SK-N-SH (cell line): ENCODE measurements at regions not wholly inside any gene's neighbourhood (a gene's known extent, or its start where the extent isn't known, plus 50 kb on each side); places are given as distances from the start of the nearest gene placed in this dataset.

ENCODE experiments used
- CTCF ChIA-PET: fragments of 300-600, 350-600 bp; formaldehyde crosslinking; extraction: SDS; loops from one replicate; lab custom pipeline; 2021; lab: Yijun Ruan, JAX
- POLR2A ChIA-PET: fragments of 350-600 bp; sonication (Branson Sonifier 250); formaldehyde crosslinking; extraction: SDS; loops from one replicate; lab custom pipeline; 2020; ENCODE audit warnings: antibody characterized with exemption, inconsistent platforms; lab: Yijun Ruan, JAX
- DNase-seq: peaks from one replicate; pipeline ENCODE4 v3.0.0; 2012
- H2AFZ ChIP-seq: fragments of 200-600 bp; sonication (generic); 2 replicates; pipeline ENCODE4 v1.8.1; 2016; ENCODE audit warnings: antibody characterized with exemption, mild to moderate bottlenecking, low read depth
- H3F3A ChIP-seq: fragments of 200-600 bp; sonication (generic); replicated peaks from 2 replicates; pipeline ENCODE3; 2016; ENCODE audit warnings: antibody characterized with exemption, mild to moderate bottlenecking; ENCODE audit not compliant: insufficient read depth
- H3K27ac ChIP-seq, 2 experiments: fragments of 200-500 bp in 1 of 2; fragments of 200-600 bp in 1 of 2; sonication (Bioruptor generic) in 1 of 2; sonication (generic), shearing (Covaris generic) in 1 of 2; 2 replicates each; pipeline versions ENCODE4 v1.5.1 to v1.6.1; 2014 to 2016; ENCODE audit warnings: low read depth in 2 of 2, inconsistent platforms in 1 of 2, low read length in 1 of 2, mild to moderate bottlenecking in 1 of 2, mixed read lengths in 1 of 2
- H3K27me3 ChIP-seq: fragments of 200-600 bp; sonication (generic), shearing (Covaris generic); 2 replicates; pipeline ENCODE4 v1.6.1; 2016; ENCODE audit warnings: mixed run types; ENCODE audit not compliant: insufficient read depth
- H3K36me3 ChIP-seq, 2 experiments: fragments of 200-500 bp in 1 of 2; fragments of 200-600 bp in 1 of 2; sonication (Bioruptor generic) in 1 of 2; sonication (generic) in 1 of 2; replicated peaks in 1 of 2; 2 replicates each; pipeline versions ENCODE3 to v1.5.1; 2014 to 2016; ENCODE audit warnings: low read length in 1 of 2, mild to moderate bottlenecking in 1 of 2; ENCODE audit not compliant: insufficient read depth in 2 of 2, control insufficient read depth in 1 of 2
- H3K4me1 ChIP-seq, 2 experiments: fragments of 200-500 bp in 1 of 2; fragments of 200-600 bp in 1 of 2; sonication (Bioruptor generic) in 1 of 2; sonication (generic), shearing (Covaris generic) in 1 of 2; 2 replicates each; pipeline versions ENCODE4 v1.5.1 to v1.6.1; 2014 to 2016; ENCODE audit warnings: low read depth in 1 of 2, low read length in 1 of 2, mixed run types in 1 of 2; ENCODE audit not compliant: insufficient read depth in 2 of 2, control insufficient read depth in 1 of 2
- H3K4me2 ChIP-seq: fragments of 200-600 bp; sonication (generic), shearing (Covaris generic); 2 replicates; pipeline ENCODE4 v1.6.1; 2017; ENCODE audit warnings: mixed run types
- H3K4me3 ChIP-seq, 2 experiments: fragments of 200-500 bp in 1 of 2; fragments of 200-600 bp in 1 of 2; sonication (Bioruptor generic) in 1 of 2; sonication (generic), shearing (Covaris generic) in 1 of 2; 2 replicates each; pipeline versions ENCODE4 v1.5.1 to v1.8.1; 2014 to 2016; ENCODE audit warnings: low read depth in 2 of 2, inconsistent platforms in 1 of 2, low read length in 1 of 2, mild to moderate bottlenecking in 1 of 2, mixed read lengths in 1 of 2, moderate library complexity in 1 of 2
- H3K79me2 ChIP-seq: fragments of 200-600 bp; sonication (generic); 2 replicates; pipeline ENCODE4 v1.8.1; 2017; ENCODE audit warnings: mild to moderate bottlenecking; ENCODE audit not compliant: insufficient read depth
- H3K9ac ChIP-seq: fragments of 200-600 bp; sonication (generic); 2 replicates; pipeline ENCODE4 v1.6.1; 2017; ENCODE audit warnings: mixed run types
- H3K9me2 ChIP-seq: fragments of 200-600 bp; sonication (generic); 2 replicates; pipeline ENCODE4 v1.6.1; 2017; ENCODE audit warnings: mixed run types
- H3K9me3 ChIP-seq: fragments of 200-600 bp; sonication (generic); 2 replicates; pipeline ENCODE4 v1.6.1; 2017; ENCODE audit warnings: mixed run types, mild to moderate bottlenecking, moderate library complexity
- H4K20me1 ChIP-seq: fragments of 200-600 bp; sonication (generic); 2 replicates; pipeline ENCODE4 v1.6.1; 2017; ENCODE audit warnings: mild to moderate bottlenecking, mixed run types; ENCODE audit not compliant: insufficient read depth
- ELF1 ChIP-seq: IDR thresholded peaks from 2 replicates; pipeline ENCODE4 v1.4.0; 2012
- FOXM1 ChIP-seq: IDR thresholded peaks from 2 replicates; pipeline ENCODE4 v1.4.0; 2012; ENCODE audit warnings: low read depth, mild to moderate bottlenecking
- GATA2 ChIP-seq: sonication (generic); formaldehyde crosslinking; IDR thresholded peaks from 2 replicates; pipeline ENCODE4 v1.5.0; 2020; ENCODE audit warnings: mild to moderate bottlenecking, missing genetic modification reagents
- IRF3 ChIP-seq: fragments of 150-350 bp; IDR thresholded peaks from 2 replicates; pipeline ENCODE4 v1.6.1; 2016; ENCODE audit warnings: mild to moderate bottlenecking, low read depth, low read length
- JUND ChIP-seq: IDR thresholded peaks from 2 replicates; pipeline ENCODE4 v1.4.0; 2012
- MEF2A ChIP-seq: IDR thresholded peaks from 2 replicates; pipeline ENCODE4 v1.4.0; 2012; ENCODE audit warnings: low read depth, borderline replicate concordance
- MXI1 ChIP-seq: IDR thresholded peaks from 2 replicates; pipeline ENCODE4 v1.6.1; 2012; ENCODE audit warnings: mild to moderate bottlenecking, low read depth, low read length, improper control_type of control experiment
- NFIC ChIP-seq: IDR thresholded peaks from 2 replicates; pipeline ENCODE4 v1.4.0; 2012; ENCODE audit warnings: borderline replicate concordance
- NRF1 ChIP-seq: IDR thresholded peaks from 2 replicates; pipeline ENCODE4 v1.6.1; 2012; ENCODE audit warnings: low read depth, mild to moderate bottlenecking, low read length
- RAD21 ChIP-seq: IDR thresholded peaks from 2 replicates; pipeline ENCODE4 v1.6.1; 2012; ENCODE audit warnings: mild to moderate bottlenecking, low read length
- RCOR1 ChIP-seq: fragments of 150-350 bp; IDR thresholded peaks from 2 replicates; pipeline ENCODE4 v1.6.1; 2017; ENCODE audit warnings: antibody characterized with exemption, low read length
- RXRA ChIP-seq: IDR thresholded peaks from 2 replicates; pipeline ENCODE4 v1.4.0; 2012; ENCODE audit warnings: low read depth, mild to moderate bottlenecking, borderline replicate concordance
- SMC3 ChIP-seq: IDR thresholded peaks from 2 replicates; pipeline ENCODE4 v1.6.1; 2012; ENCODE audit warnings: low read depth, low read length, improper control_type of control experiment
- TAF1 ChIP-seq: IDR thresholded peaks from 2 replicates; pipeline ENCODE4 v1.6.1; 2012; ENCODE audit warnings: low read depth, mild to moderate bottlenecking, low read length, moderate library complexity, borderline replicate concordance
- TCF12 ChIP-seq: IDR thresholded peaks from 2 replicates; pipeline ENCODE4 v1.4.0; 2012
- TEAD4 ChIP-seq: IDR thresholded peaks from 2 replicates; pipeline ENCODE4 v1.4.0; 2012; ENCODE audit warnings: mild to moderate bottlenecking, borderline replicate concordance; ENCODE audit not compliant: insufficient read depth
- USF1 ChIP-seq: IDR thresholded peaks from 2 replicates; pipeline ENCODE4 v1.4.0; 2012; ENCODE audit warnings: low read depth, borderline replicate concordance
- YY1 ChIP-seq: IDR thresholded peaks from 2 replicates; pipeline ENCODE4 v1.4.0; 2012; ENCODE audit warnings: low read depth, mild to moderate bottlenecking
- WGBS: methylation state at CpG from one replicate; pipeline ENCODE4 v1.1.6; 2017; ENCODE audit warnings: low lambda C conversion rate; 5-methylcytosine and 5-hydroxymethylcytosine counted together
- TF ChIP-seq, protein P1 (sequence below): fragments of 150-350 bp; IDR thresholded peaks from 2 replicates; pipeline ENCODE4 v1.6.1; 2017; ENCODE audit warnings: antibody characterized with exemption, low read length, low read depth, borderline replicate concordance
- TF ChIP-seq, protein P2 (sequence below): IDR thresholded peaks from 2 replicates; pipeline ENCODE4 v1.6.1; 2012; ENCODE audit warnings: mild to moderate bottlenecking, low read depth, low read length, moderate library complexity
- TF ChIP-seq, protein P3 (sequence below): fragments of 200-600 bp; sonication (generic); IDR thresholded peaks from 2 replicates; pipeline ENCODE4 v1.6.1; 2017; ENCODE audit warnings: antibody characterized with exemption, mild to moderate bottlenecking, moderate library complexity
- TF ChIP-seq, protein P4 (sequence below): IDR thresholded peaks from 2 replicates; pipeline ENCODE4 v1.4.0; 2012; ENCODE audit warnings: low read depth
- TF ChIP-seq, protein P5 (sequence below): IDR thresholded peaks from 2 replicates; pipeline ENCODE4 v1.4.0; 2012; ENCODE audit warnings: low read depth, borderline replicate concordance

DNA sequence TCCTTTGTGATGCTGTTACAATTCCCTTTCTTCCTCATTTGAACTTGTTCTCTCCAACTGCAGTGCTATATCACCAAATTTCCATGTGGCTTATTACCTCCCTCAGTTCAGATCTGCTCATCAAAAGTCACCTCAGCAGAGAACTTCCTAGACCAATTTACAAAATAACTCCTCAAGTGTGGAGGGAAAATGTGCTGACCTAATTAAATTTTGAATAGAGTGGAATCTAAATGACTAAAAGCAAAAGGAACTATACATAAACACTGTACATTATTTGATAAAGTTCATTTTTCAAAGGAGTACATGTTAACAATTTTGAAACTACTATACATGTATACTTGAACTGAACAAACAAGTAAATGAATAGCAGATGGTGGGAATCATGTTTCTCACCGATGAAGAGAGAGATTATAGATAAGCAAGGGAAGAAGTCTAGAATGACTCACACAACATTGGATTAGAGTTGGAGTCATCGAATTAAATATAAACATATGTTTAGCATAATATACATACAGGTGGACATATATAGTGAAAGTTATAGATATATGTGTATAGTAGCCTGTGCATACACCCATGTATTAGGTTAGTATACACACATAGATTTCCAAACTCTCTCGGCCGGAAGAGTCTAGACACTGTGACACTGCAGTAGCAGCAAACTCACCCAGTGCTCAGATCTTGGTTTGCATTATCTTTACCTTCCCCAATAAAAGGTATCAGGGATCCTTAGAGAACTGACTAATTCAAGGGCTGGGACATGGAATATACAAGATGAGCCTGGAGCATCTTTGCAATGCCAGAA is 318.7 kb downstream of the PCDH18 start:
- 34% methylated on average over 4 of the region's 4 CpGs for WGBS
- Histone ChIP-seq H4K20me1 (no peaks in the 10 kb centered on the region), H3K4me3 (no peak overlapping the region), H3K9me3 (no peaks in the 10 kb centered on the region), H3K36me3 (no peaks in the 10 kb centered on the region), H3F3A (peaks cover 8% of the 10 kb centered on the region), H3K9ac (no peak overlapping the region), H3K9me2 (no peaks in the 10 kb centered on the region), H2AFZ (no peak overlapping the region), H3K27ac (peak overlapping the region; percentile 60 to 71; a peak in 2 of 4 replicates), H3K4me1 (peaks cover 0 to 8% of the 10 kb centered on the region in 2 experiments; a peak in 2 of 4 replicates), H3K27me3 (no peaks in the 10 kb centered on the region), H3K4me2 (peak overlapping the region; percentile 18; the same call in 1 of the 2 replicates), H3K79me2 (no peaks in the 10 kb centered on the region)
- POLR2A ChIA-PET = no interaction called here
- CTCF ChIA-PET = no interaction called here
- no peak for DNase-seq
- TF ChIP-seq MXI1 (no peak), MEF2A (peak; percentile 47; the same call in 1 of the 2 replicates), TCF12 (peak; percentile 100), USF1 (no peak), YY1 (no peak), NFIC (peak; percentile 56; the same call in 1 of the 2 replicates), JUND (peak; percentile 92), FOXM1 (peak; percentile 55; the same call in 1 of the 2 replicates), GATA2 (CRISPR knock-in tag) (no peak), RXRA (0 out of 2 replicates have a peak, but pooled peaks have one; percentile 42), RAD21 (no peak), ELF1 (no peak), NRF1 (no peak), TAF1 (no peak), TEAD4 (peak; percentile 56; the same call in 1 of the 2 replicates), IRF3 (no peak), SMC3 (no peak), RCOR1 (no peak)
- TF ChIP-seq, protein P1, sequence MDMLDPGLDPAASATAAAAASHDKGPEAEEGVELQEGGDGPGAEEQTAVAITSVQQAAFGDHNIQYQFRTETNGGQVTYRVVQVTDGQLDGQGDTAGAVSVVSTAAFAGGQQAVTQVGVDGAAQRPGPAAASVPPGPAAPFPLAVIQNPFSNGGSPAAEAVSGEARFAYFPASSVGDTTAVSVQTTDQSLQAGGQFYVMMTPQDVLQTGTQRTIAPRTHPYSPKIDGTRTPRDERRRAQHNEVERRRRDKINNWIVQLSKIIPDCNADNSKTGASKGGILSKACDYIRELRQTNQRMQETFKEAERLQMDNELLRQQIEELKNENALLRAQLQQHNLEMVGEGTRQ = no peak
- TF ChIP-seq, protein P2, sequence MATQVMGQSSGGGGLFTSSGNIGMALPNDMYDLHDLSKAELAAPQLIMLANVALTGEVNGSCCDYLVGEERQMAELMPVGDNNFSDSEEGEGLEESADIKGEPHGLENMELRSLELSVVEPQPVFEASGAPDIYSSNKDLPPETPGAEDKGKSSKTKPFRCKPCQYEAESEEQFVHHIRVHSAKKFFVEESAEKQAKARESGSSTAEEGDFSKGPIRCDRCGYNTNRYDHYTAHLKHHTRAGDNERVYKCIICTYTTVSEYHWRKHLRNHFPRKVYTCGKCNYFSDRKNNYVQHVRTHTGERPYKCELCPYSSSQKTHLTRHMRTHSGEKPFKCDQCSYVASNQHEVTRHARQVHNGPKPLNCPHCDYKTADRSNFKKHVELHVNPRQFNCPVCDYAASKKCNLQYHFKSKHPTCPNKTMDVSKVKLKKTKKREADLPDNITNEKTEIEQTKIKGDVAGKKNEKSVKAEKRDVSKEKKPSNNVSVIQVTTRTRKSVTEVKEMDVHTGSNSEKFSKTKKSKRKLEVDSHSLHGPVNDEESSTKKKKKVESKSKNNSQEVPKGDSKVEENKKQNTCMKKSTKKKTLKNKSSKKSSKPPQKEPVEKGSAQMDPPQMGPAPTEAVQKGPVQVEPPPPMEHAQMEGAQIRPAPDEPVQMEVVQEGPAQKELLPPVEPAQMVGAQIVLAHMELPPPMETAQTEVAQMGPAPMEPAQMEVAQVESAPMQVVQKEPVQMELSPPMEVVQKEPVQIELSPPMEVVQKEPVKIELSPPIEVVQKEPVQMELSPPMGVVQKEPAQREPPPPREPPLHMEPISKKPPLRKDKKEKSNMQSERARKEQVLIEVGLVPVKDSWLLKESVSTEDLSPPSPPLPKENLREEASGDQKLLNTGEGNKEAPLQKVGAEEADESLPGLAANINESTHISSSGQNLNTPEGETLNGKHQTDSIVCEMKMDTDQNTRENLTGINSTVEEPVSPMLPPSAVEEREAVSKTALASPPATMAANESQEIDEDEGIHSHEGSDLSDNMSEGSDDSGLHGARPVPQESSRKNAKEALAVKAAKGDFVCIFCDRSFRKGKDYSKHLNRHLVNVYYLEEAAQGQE = no peak
- TF ChIP-seq, protein P3, sequence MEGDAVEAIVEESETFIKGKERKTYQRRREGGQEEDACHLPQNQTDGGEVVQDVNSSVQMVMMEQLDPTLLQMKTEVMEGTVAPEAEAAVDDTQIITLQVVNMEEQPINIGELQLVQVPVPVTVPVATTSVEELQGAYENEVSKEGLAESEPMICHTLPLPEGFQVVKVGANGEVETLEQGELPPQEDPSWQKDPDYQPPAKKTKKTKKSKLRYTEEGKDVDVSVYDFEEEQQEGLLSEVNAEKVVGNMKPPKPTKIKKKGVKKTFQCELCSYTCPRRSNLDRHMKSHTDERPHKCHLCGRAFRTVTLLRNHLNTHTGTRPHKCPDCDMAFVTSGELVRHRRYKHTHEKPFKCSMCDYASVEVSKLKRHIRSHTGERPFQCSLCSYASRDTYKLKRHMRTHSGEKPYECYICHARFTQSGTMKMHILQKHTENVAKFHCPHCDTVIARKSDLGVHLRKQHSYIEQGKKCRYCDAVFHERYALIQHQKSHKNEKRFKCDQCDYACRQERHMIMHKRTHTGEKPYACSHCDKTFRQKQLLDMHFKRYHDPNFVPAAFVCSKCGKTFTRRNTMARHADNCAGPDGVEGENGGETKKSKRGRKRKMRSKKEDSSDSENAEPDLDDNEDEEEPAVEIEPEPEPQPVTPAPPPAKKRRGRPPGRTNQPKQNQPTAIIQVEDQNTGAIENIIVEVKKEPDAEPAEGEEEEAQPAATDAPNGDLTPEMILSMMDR = no peak
- TF ChIP-seq, protein P4, sequence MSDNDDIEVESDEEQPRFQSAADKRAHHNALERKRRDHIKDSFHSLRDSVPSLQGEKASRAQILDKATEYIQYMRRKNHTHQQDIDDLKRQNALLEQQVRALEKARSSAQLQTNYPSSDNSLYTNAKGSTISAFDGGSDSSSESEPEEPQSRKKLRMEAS = no peak
- TF ChIP-seq, protein P5, sequence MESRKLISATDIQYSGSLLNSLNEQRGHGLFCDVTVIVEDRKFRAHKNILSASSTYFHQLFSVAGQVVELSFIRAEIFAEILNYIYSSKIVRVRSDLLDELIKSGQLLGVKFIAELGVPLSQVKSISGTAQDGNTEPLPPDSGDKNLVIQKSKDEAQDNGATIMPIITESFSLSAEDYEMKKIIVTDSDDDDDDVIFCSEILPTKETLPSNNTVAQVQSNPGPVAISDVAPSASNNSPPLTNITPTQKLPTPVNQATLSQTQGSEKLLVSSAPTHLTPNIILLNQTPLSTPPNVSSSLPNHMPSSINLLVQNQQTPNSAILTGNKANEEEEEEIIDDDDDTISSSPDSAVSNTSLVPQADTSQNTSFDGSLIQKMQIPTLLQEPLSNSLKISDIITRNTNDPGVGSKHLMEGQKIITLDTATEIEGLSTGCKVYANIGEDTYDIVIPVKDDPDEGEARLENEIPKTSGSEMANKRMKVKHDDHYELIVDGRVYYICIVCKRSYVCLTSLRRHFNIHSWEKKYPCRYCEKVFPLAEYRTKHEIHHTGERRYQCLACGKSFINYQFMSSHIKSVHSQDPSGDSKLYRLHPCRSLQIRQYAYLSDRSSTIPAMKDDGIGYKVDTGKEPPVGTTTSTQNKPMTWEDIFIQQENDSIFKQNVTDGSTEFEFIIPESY = peak; percentile 49; the same call in 1 of the 2 replicates
